GM12878 (cell line): ENCODE measurements at regions not wholly inside any gene's neighbourhood (a gene's known extent, or its start where the extent isn't known, plus 50 kb on each side); places are given as distances from the start of the nearest gene placed in this dataset.

ENCODE experiments used
- ATAC-seq: fragments of 200-7000 bp; cut with Tn5 transposase; 3 replicates; pipeline ENCODE4 v1.9.1; 2020; ENCODE audit warnings: mild to moderate bottlenecking, moderate library complexity
- BruUV-seq: library from RNA; stranded (reverse); fragments of 400-500 nt; replicated peaks from 2 replicates; lab custom pipeline; 2021; lab: Mats Ljungman, UMichigan
- CTCF ChIA-PET: fragments of 300-600 bp; sonication (Branson Sonifier 250); formaldehyde crosslinking; extraction: SDS; loops from one replicate; lab custom pipeline; 2021; ENCODE audit warnings: inconsistent platforms; lab: Yijun Ruan, JAX
- POLR2A ChIA-PET: fragments of 350-600 bp; formaldehyde crosslinking; extraction: SDS; loops from one replicate; lab custom pipeline; 2021; ENCODE audit warnings: inconsistent platforms; lab: Charles Lee
- RAD21 ChIA-PET: fragments of 300-600 bp; sonication (Branson Sonifier 250); formaldehyde crosslinking; loops from one replicate; lab custom pipeline; 2023; ENCODE audit warnings: antibody characterized with exemption; ENCODE audit not compliant: unreplicated experiment; lab: Charles Lee
- SMC1A ChIA-PET: fragments of 300-600 bp; sonication (Branson Sonifier 250); formaldehyde crosslinking; loops from one replicate; lab custom pipeline; 2023; ENCODE audit not compliant: unreplicated experiment, uncharacterized antibody; lab: Charles Lee
- DNase-seq: peaks from one replicate; pipeline ENCODE4 v3.0.0-alpha.2; 2011; ENCODE audit warnings: low read depth, low spot score
- FAIRE-seq: peaks from 3 replicates; lab custom pipeline; 2011; peaks lifted over from hg19 to GRCh38; lab: Jason Lieb, UNC
- H2AFZ ChIP-seq: 2 replicates; pipeline ENCODE4 v1.6.0; 2011; ENCODE audit warnings: low read depth, low read length, control low read depth; ENCODE audit not compliant: control insufficient read depth
- H3K27ac ChIP-seq: 2 replicates; pipeline ENCODE4 v1.5.1; 2011; ENCODE audit warnings: control low read depth; ENCODE audit not compliant: control insufficient read depth, insufficient read depth
- H3K27me3 ChIP-seq, 2 experiments: replicated peaks in 1 of 2; 2 replicates each; pipeline versions ENCODE4 v1.6.0 to v1.6.1; 2011; ENCODE audit warnings: low read length in 1 of 2; ENCODE audit not compliant: control insufficient read depth in 2 of 2, insufficient read depth in 2 of 2
- H3K36me3 ChIP-seq, 2 experiments: 2 replicates each; pipeline ENCODE4 v1.5.1; 2011; ENCODE audit warnings: low read length in 1 of 2; ENCODE audit not compliant: control insufficient read depth in 2 of 2, insufficient read depth in 2 of 2
- H3K4me1 ChIP-seq: 2 replicates; pipeline ENCODE4 v1.6.1; 2011; ENCODE audit warnings: mild to moderate bottlenecking, low read length, moderate library complexity, mixed read lengths; ENCODE audit not compliant: control insufficient read depth, insufficient read depth
- H3K4me2 ChIP-seq: 2 replicates; pipeline ENCODE4 v1.6.0; 2011; ENCODE audit warnings: control low read depth; ENCODE audit not compliant: control insufficient read depth, insufficient read depth
- H3K4me3 ChIP-seq: fragments of 200-600 bp; sonication (generic); 2 replicates; pipeline ENCODE4 v1.5.1; 2016
- H3K79me2 ChIP-seq: 2 replicates; pipeline ENCODE4 v1.6.0; 2011; ENCODE audit warnings: low read length; ENCODE audit not compliant: control insufficient read depth, insufficient read depth
- H3K9ac ChIP-seq: 2 replicates; pipeline ENCODE4 v1.8.0; 2011; ENCODE audit warnings: low read length, control low read depth, mixed read lengths; ENCODE audit not compliant: control insufficient read depth, insufficient read depth
- H3K9me3 ChIP-seq: replicated peaks from 3 replicates; pipeline ENCODE4 v1.5.1; 2011; ENCODE audit warnings: mild to moderate bottlenecking, low read length; ENCODE audit not compliant: control insufficient read depth, insufficient read depth
- H4K20me1 ChIP-seq: 2 replicates; pipeline ENCODE4 v1.6.0; 2011; ENCODE audit not compliant: control insufficient read depth, insufficient read depth
- BCL11A ChIP-seq: IDR thresholded peaks from 2 replicates; pipeline ENCODE4 v1.6.1; 2011; ENCODE audit warnings: low read depth, low read length
- BHLHE40 ChIP-seq, 2 experiments: fragments of 450-650 bp in 1 of 2; IDR thresholded peaks; 2 replicates each; pipeline ENCODE4 v1.6.1; 2011 to 2017; ENCODE audit warnings: low read depth in 2 of 2, borderline replicate concordance in 1 of 2, improper control_type of control experiment in 1 of 2, low read length in 1 of 2, mild to moderate bottlenecking in 1 of 2
- BMI1 ChIP-seq: fragments of 450-650 bp; IDR thresholded peaks from 2 replicates; pipeline ENCODE4 v1.6.1; 2016; ENCODE audit warnings: mild to moderate bottlenecking, moderate library complexity, borderline replicate concordance
- CHD1 ChIP-seq: IDR thresholded peaks from 2 replicates; pipeline ENCODE4 v1.6.1; 2012; ENCODE audit warnings: low read depth, low read length, improper control_type of control experiment
- CREB1 ChIP-seq: IDR thresholded peaks from 2 replicates; pipeline ENCODE4 v1.6.1; 2012; ENCODE audit warnings: low read depth, mild to moderate bottlenecking, inconsistent platforms
- CUX1 ChIP-seq: IDR thresholded peaks from 2 replicates; pipeline ENCODE4 v1.6.1; 2012; ENCODE audit warnings: improper control_type of control experiment, low read depth, low read length; ENCODE audit not compliant: insufficient replicate concordance
- EGR1 ChIP-seq, 2 experiments: IDR thresholded peaks; 1 replicate in 1 of 2; 2 replicates in 1 of 2; pipeline ENCODE4 v1.6.1; 2011 to 2012; ENCODE audit warnings: low read depth in 2 of 2, low read length in 2 of 2, borderline replicate concordance in 1 of 2, mild to moderate bottlenecking in 1 of 2, moderate library complexity in 1 of 2
- FOXK2 ChIP-seq: fragments of 450-650 bp; IDR thresholded peaks from 2 replicates; pipeline ENCODE4 v1.6.1; 2017; ENCODE audit warnings: mild to moderate bottlenecking, moderate library complexity
- PML ChIP-seq: IDR thresholded peaks from 2 replicates; pipeline ENCODE4 v1.6.1; 2012; ENCODE audit warnings: low read length, inconsistent platforms
- RCOR1 ChIP-seq: conservative IDR thresholded peaks from 2 replicates; pipeline ENCODE4 v1.6.1; 2012; ENCODE audit warnings: low read depth, low read length, improper control_type of control experiment
- SUZ12 ChIP-seq: fragments of 200-600 bp; sonication (generic); IDR thresholded peaks from one replicate; pipeline ENCODE4 v1.6.1; 2018; ENCODE audit warnings: antibody characterized with exemption, mild to moderate bottlenecking; ENCODE audit not compliant: unreplicated experiment
- TBL1XR1 ChIP-seq: IDR thresholded peaks from 2 replicates; pipeline ENCODE4 v1.6.1; 2012; ENCODE audit warnings: low read depth, low read length, improper control_type of control experiment
- TCF3 ChIP-seq: IDR thresholded peaks from 2 replicates; pipeline ENCODE4 v1.6.1; 2012; ENCODE audit warnings: low read depth, mild to moderate bottlenecking, low read length, borderline replicate concordance; ENCODE audit not compliant: insufficient read depth
- TCF7 ChIP-seq: IDR thresholded peaks from 2 replicates; pipeline ENCODE4 v1.6.1; 2014; ENCODE audit warnings: antibody characterized with exemption, borderline replicate concordance
- USF2 ChIP-seq: IDR thresholded peaks from 2 replicates; pipeline ENCODE4 v1.6.1; 2011; ENCODE audit warnings: low read depth, low read length, improper control_type of control experiment, borderline replicate concordance
- ZBTB33 ChIP-seq: fragments of 450-650 bp; IDR thresholded peaks from 2 replicates; pipeline ENCODE4 v1.6.1; 2017; ENCODE audit warnings: mild to moderate bottlenecking
- whole genome bisulfite sequencing: methylation state at CpG from one replicate; pipeline ENCODE4 v1.1.6; 2016; ENCODE audit warnings: low lambda C conversion rate; ENCODE audit not compliant: insufficient replicate concordance, insufficient coverage; ENCODE audit errors: missing lambda C conversion rate; 5-methylcytosine and 5-hydroxymethylcytosine counted together
- in situ Hi-C: fragments of 300-500 bp; cut with MboI; formaldehyde crosslinking; loops from 9 replicates; pipeline ENCODE4 v1.14.3; 2018; ENCODE audit warnings: mixed read lengths
- intact Hi-C: fragments of 100-400 bp; cut with micrococcal nuclease; formaldehyde crosslinking; loops from one replicate; pipeline ENCODE4 v1.14.2; 2022; ENCODE audit not compliant: unreplicated experiment
- TF ChIP-seq, protein P1 (sequence below): IDR thresholded peaks from 2 replicates; pipeline ENCODE4 v1.6.1; 2012; ENCODE audit warnings: low read depth, low read length, improper control_type of control experiment

DNA sequence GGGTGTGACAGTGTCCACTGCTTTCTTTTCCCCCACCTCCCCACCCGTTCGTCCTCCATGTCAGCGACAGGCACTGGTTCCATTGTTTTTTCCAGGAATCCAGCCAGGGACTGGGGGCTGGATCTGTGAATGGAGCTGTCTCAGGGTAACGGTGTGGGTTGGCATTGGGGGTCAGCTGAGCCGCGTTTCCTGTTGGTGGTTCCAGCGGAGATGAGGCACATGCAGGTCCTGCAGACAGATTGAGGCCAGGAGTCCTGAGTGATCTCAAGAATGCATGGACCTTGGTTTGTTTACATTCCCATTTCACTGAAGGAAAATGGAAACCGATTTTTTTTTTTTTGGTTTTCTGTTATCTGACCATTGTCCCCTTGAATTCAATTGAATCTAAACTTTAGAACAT lies 303.9 kb downstream of the FGF9 start:
- no peak for ATAC-seq
- SMC1A ChIA-PET = no interaction called here
- CTCF ChIA-PET = no interaction called here
- intact Hi-C loops (no loop called here), in situ Hi-C loops (no loop called here)
- no peak for FAIRE-seq
- Histone ChIP-seq H2AFZ (no peak overlapping the region), H3K9ac (no peak overlapping the region), H3K36me3 (no peaks in the 10 kb centered on the region), H3K27me3 (no peaks in the 10 kb centered on the region; a peak in 1 of 4 replicates), H3K79me2 (no peaks in the 10 kb centered on the region), H3K4me2 (no peak overlapping the region), H3K27ac (no peak overlapping the region), H4K20me1 (no peaks in the 10 kb centered on the region), H3K4me3 (no peak overlapping the region), H3K4me1 (no peaks in the 10 kb centered on the region), H3K9me3 (no peaks in the 10 kb centered on the region)
- DNase-seq = no peak
- no TSS peak for BruUV-seq
- WGBS = 42% methylated on average over 8 of the region's 8 CpGs
- POLR2A ChIA-PET = no interaction called here
- RAD21 ChIA-PET = no interaction called here
- TF ChIP-seq TBL1XR1 = no peak
- TF ChIP-seq SUZ12 = no peak
- no peak for TF ChIP-seq PML
- no peak for TF ChIP-seq RCOR1
- TF ChIP-seq BCL11A = no peak
- no peak for TF ChIP-seq BMI1
- TF ChIP-seq TCF3 = no peak
- no peak for TF ChIP-seq EGR1 (IDR thresholded peaks at IDR 0.05; ENCODE audit: borderline replicate concordance in 1 of 2, low read depth in 2 of 2, low read length in 2 of 2)
- no peak for TF ChIP-seq CREB1
- TF ChIP-seq TCF7 = no peak
- no peak for TF ChIP-seq ZBTB33
- TF ChIP-seq, protein P1, sequence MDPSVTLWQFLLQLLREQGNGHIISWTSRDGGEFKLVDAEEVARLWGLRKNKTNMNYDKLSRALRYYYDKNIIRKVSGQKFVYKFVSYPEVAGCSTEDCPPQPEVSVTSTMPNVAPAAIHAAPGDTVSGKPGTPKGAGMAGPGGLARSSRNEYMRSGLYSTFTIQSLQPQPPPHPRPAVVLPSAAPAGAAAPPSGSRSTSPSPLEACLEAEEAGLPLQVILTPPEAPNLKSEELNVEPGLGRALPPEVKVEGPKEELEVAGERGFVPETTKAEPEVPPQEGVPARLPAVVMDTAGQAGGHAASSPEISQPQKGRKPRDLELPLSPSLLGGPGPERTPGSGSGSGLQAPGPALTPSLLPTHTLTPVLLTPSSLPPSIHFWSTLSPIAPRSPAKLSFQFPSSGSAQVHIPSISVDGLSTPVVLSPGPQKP = no peak
- TF ChIP-seq BHLHE40 (IDR thresholded peaks at IDR 0.05; ENCODE audit: borderline replicate concordance in 1 of 2, low read depth in 2 of 2, low read length in 1 of 2) = no peak
- no peak for TF ChIP-seq USF2
- TF ChIP-seq CHD1 = no peak
- TF ChIP-seq FOXK2 = no peak
- no peak for TF ChIP-seq CUX1
